ENCODE measurements at regions not wholly inside any gene's neighbourhood (a gene's known extent, or its start where the extent isn't known, plus 50 kb on each side); places are given as distances from the start of the nearest gene placed in this dataset.
"Not testable (repeated sequence)": the region's sequence is repeated elsewhere in the genome, so short reads cannot be mapped to it uniquely, and the experiment has no call there.

GRCh38 chr20:54918993-54919392 lies 443.6 kb downstream of the DOK5 start:
- DNase-seq: not testable (repeated sequence)

DNA sequence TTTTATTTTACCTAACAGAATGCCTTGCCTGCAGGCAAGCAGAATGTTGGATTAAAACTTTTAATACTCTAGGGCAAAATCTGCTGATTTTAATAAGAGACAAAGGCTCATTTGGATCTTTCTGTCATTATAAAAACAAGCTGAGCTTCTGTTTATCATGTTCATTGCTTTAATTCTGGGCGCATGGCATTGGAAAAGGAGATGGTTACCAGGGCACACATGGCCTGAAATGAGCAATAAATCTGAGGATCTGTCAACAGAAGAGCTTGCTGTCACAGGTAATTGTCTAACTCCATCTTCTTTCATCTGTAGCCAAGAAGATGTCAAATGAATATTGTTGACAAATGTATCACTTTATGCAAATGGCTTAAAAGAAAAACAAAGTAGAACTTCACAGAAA lies 439.6 kb downstream of the DOK5 start:
- DNase-seq: no peak

DNA sequence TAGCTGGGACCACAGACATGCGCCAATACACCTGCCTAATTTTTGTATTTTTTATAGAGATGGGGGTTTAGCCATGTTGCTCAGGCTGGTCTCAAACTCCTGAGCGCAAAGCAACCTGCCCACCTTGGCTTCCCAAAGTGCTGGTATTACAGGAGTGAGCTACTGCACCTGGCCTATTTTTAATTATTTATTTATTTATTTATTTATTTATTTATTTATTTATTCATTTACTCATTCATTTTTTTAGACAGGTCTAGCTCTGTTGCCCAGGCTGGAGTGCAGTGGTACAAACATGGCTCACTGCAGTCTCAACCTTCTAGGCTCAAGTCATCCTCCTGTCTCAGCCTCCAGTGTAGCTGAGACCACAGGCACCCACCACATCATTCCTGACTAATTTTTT lies 434.3 kb downstream of the DOK5 start:
- DNase-seq: no peak

DNA sequence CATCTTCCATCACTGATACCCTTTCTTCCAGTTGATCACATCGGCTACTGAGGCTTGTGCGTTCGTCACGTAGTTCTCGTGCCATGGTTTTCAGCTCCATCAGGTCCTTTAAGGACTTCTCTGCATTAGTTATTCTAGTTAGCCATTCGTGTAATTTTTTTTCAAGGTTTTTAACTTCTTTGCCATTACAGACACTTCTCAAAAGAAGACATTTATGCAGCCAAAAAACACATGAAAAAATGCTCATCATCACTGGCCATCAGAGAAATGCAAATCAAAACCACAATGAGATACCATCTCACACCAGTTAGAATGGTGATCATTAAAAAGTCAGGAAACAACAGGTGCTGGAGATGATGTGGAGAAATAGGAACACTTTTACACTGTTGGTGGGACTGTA lies 430.7 kb downstream of the DOK5 start:
- DNase-seq: not testable (repeated sequence)

DNA sequence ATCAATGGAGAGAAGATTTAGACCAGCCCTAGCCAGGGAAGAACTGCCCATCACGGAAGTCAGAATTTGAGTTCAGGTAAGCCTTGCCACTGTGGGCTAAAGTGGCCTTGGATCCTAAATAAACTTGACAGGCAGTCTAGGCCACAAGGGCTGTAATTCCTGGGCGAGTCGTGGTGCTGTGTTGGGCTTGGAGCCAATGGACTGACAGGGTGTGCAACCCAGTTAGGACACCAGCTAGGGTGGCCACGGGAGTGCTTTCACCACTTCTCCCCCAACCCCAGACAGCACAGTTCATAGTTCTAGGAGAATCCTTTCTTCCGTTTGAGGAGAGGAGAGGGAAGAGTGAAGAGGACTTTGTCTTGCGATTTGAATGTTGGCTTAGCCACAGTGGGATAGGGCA lies 422.4 kb downstream of the DOK5 start:
- DNase-seq: no peak

DNA sequence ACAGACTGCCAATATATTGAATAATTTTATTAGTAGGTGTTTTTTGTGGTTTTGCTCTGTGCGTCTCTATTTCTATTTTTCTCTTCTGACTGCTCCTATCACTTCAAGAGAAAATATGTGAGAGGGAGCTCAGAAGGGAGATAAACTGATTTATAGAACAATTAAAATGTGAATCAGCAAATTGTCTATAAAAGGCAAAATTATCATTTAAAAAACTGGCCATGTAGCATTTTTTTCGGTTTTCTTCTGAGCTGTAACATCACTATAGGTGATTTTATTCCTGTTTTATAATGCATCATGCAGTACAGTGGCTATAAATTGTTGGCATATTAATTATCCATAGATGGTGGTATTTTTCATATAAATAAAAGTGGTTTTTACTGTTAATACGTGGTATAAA lies 416.5 kb downstream of the DOK5 start:
- DNase-seq: no peak

DNA sequence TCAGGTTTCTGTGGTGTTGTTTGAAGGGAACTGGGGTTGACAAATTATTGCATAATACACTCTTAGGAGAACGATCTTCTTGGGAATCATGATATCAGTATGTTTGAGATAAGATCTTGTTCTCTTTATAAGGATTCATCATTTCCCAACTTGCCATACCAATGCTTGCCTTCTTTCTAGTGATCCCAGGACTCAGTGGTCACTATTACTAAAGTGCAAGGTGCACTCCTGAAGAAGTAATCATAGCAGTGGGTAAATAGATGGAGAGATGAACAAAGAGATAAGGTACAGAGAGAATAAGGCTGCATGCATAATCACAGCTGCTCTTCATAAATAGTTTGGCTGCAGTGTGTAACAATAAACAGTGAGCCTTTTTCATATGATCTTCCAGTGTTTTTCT lies 404.0 kb downstream of the DOK5 start:
- no peak for DNase-seq

DNA sequence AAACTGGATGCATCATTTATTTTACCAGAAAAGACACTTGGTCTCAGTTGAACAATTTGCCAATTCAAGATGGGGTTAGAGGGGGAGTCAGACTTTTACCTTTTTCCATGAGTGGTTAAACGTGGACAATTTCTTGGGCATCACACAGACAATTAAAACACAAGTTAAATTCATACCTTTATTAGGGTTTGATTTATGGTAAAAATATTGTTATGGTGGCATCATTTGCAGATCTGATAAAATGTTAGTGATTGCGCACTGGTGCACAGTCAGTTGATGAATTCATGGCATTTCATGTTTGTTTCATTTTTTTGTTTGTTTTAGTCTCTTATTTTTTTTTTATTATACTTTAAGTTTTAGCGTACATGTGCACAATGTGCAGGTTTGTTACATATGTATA lies 399.9 kb downstream of the DOK5 start:
- no peak for DNase-seq

- no peak for DNase-seq
Measured at GRCh38 chr20:54874718-54875117, 399.3 kb downstream of the DOK5 start.

DNA sequence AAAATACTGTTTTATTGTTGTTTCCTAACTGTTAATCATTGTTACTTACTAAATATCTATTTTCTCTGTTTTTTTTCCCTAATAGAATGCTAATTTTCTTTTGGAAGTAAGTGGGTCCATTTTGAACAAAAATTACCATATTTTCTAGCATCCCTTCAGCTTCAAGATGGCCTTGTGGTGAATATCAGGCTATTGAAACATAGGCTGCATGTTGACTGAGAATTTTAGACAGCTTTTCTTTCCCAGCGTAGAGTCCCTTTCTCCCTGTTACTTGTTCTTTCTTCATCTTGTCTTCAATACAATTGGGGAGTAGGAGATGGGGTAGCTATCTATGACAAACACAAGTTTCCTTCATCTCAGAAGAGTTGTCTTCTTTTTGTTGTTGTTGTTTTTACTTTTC lies 397.0 kb downstream of the DOK5 start:
- no peak for DNase-seq

DNA sequence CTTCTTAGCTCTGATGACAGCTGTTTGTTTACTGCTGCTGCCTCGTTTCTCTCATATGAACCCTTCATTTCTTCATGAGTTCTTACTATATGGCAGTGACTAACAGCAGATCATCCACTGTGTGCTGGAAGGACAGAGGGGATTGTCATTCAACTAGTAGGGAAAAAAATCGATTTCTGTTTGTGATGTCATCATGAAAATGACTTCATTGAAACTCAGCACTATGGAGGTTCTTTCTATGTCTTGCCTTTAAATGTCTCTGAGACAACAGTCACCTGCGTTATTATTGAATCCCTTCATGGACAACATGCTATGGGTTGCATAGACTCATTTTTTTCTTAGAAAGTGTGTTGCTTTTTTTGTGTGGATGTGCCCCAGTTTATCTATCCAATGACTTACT lies 394.4 kb downstream of the DOK5 start:
- DNase-seq: no peak

GRCh38 chr20:54865273-54865672 lies 389.9 kb downstream of the DOK5 start:
- DNase-seq: no peak

- DNase-seq: no peak
Measured at GRCh38 chr20:54860716-54861115, 385.3 kb downstream of the DOK5 start.

DNA sequence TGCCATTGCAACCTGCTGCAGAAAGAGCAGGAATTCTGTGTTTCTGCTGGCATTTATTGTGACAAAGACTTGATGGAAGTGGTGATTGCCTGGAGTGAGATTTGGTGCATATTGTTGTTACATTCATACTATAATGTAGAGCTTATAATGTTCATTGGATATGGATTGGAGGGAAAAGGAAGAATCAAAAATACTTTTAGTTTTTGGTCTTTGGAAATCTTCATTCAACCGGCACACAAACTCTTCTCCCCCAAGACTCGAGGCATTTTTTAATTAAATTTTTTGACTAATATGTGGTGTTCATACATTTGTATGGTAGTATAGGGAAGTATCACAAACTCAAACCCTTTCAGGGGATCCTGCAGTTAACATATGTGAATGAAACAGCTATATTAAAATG lies 380.8 kb downstream of the DOK5 start:
- no peak for DNase-seq

GRCh38 chr20:54849741-54850140 lies 374.3 kb downstream of the DOK5 start:
- no peak for DNase-seq

GRCh38 chr20:54848984-54849538 lies 373.7 kb downstream of the DOK5 start:
- no peak for DNase-seq

GRCh38 chr20:54848262-54848661 lies 372.9 kb downstream of the DOK5 start:
- no peak for DNase-seq

DNA sequence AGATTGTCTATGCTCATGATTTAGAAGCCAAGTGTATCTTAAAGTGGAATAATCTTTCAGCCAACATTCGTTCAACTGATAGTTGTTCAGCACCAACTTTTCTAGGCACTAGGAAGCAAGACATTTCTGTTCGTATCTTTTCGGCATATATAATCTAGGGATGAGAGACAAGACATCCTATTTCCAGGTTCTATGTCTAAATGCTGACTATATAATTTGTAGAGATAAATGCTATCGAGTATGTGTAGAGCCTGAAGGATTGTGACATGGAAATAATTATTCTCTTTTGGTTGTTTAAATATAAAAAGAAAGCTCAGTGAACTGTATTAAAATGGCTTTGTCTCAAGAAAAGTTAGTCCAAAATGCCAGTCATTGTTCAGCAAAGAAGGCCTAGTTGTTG lies 371.6 kb downstream of the DOK5 start:
- DNase-seq: no peak

GRCh38 chr20:54844346-54844745 lies 369.0 kb downstream of the DOK5 start:
- DNase-seq: no peak

DNA sequence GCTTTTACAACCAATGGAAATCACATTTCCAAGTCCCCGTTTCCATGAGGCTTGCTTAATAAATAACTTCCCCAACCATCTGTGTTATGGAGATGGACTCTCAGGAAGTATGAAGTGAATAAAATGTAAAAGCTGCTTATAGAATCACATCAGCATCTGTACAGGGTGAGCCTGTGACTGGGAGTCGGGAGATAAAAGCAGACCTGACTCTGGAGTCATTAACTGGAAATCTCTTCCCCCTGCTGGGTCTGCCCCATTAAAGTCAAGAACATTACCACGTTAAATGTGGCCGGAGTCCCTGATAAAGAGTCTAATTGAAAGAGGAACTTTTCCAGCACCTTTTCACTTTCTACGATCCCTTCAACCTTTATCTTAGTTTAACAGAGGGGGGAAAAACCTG lies 368.5 kb downstream of the DOK5 start:
- DNase-seq: no peak

DNA sequence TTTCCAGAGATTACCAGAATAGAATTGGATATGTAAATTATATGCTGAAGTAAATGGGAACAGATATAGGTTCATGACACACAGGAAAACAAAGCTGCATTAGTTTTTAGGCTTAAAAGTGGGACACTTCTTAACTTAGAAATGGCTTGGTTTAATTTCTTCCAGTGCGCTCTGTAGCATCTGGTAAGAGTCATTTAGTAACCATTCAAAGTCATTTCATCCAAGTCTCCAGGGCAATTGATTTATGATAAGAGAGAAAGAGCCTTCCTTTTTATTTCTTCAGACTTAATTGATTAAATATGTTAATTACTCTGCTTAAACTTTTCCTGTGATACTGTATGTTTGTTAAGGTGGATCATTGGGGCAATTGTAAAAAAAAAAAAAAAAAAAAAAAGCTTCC lies 368.0 kb downstream of the DOK5 start:
- DNase-seq: no peak

DNA sequence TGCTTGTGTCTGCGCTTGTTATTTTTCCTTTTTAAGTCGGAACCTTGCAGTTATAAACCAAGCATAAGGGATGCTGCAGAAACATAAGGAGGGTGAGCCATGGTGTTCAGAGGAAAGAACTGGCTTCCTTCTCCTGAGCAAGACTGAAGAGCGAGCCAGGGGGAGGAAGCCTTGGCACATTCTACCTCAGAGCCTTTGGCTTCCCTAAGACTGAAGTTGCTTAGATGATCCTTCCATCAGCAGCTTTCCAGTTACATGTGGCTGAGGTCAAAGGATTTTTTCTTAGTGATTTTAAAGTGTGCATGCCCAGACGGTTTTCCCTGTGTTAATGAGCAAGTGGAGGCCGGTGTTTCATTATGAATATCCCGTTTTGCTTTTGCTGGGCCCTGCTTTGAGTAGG lies 363.8 kb downstream of the DOK5 start:
- no peak for DNase-seq

- no peak for DNase-seq
Measured at GRCh38 chr20:54837226-54837625, 361.8 kb downstream of the DOK5 start.

DNA sequence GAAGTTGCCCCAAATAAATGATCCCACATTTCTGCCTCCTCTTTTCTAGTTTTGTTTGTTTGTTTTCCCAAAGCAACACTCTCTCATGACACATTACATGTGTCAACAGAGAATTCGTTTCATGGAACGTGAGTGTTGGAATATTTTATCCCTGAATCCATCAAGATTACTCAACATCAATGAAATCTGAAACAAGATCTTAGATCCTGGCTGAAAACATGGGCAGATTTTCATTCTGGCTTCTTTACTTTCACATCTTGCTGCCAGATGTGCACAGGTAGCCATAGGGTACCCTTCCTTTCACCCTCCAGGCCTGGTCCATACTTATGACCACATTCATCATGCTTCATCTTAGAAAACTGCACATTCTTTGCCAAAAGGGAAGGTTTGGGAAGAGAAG lies 347.0 kb downstream of the DOK5 start:
- no peak for DNase-seq

DNA sequence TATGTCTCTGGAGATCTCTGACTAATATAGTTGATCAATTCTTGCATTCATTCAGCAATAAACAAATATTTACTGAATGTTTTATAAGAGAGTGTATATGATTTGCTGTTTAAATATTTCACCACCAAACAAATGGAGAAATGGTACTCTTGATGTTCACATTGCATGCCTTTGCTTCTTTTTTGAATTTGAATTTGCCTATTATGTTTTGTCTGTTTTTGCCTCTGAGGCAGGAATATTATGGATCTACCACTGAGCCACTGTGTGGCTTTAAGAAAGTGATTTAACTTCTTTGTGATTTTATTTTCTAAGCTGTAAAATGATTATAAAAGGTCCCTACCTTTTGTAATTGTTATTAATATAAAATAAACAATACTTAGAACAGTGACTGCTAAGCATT lies 345.0 kb downstream of the DOK5 start:
- DNase-seq: no peak

GRCh38 chr20:54806462-54806861 lies 331.1 kb downstream of the DOK5 start:
- DNase-seq: no peak
